H1 (cell line): ENCODE measurements at regions not wholly inside any gene's neighbourhood (a gene's known extent, or its start where the extent isn't known, plus 50 kb on each side); places are given as distances from the start of the nearest gene placed in this dataset.
A peak's percentile ranks its signal among the peaks of the same experiment; 100 is the strongest.

Source experiments
- CTCF ChIA-PET: fragments of 300-600 bp; sonication (Branson Sonifier 250); formaldehyde crosslinking; loops from one replicate; lab custom pipeline; 2021; ENCODE audit not compliant: partially characterized antibody; lab: Charles Lee
- POLR2A ChIA-PET: fragments of 300-600 bp; sonication (Branson Sonifier 250); formaldehyde crosslinking; loops from one replicate; lab custom pipeline; 2021; ENCODE audit warnings: inconsistent platforms; ENCODE audit not compliant: partially characterized antibody; lab: Charles Lee
- DNase-seq, 2 experiments: peaks; one replicate each; pipeline versions ENCODE4 v3.0.0 to v3.0.0-alpha.2; 2010 to 2022; ENCODE audit warnings: low spot score in 2 of 2, low read depth in 1 of 2, mixed read lengths in 1 of 2
- FAIRE-seq: peaks from 2 replicates; lab custom pipeline; 2011; peaks lifted over from hg19 to GRCh38; lab: Jason Lieb, UNC
- H2AFZ ChIP-seq: 2 replicates; pipeline ENCODE4 v1.8.1; 2012; ENCODE audit warnings: low read length, inconsistent platforms
- H2AK5ac ChIP-seq: 2 replicates; pipeline ENCODE4 v1.6.1; 2013; ENCODE audit warnings: low read depth, low read length
- H2BK120ac ChIP-seq: replicated peaks from 2 replicates; pipeline ENCODE3; 2013; ENCODE audit warnings: low read depth, low read length, inconsistent platforms
- H2BK12ac ChIP-seq: 2 replicates; pipeline ENCODE4 v1.6.1; 2013; ENCODE audit warnings: low read depth, low read length
- H2BK15ac ChIP-seq: 2 replicates; pipeline ENCODE4 v1.6.1; 2013; ENCODE audit warnings: low read length
- H2BK20ac ChIP-seq: 2 replicates; pipeline ENCODE4 v1.6.1; 2013; ENCODE audit warnings: low read length
- H2BK5ac ChIP-seq: 2 replicates; pipeline ENCODE4 v1.6.1; 2013; ENCODE audit warnings: low read depth, low read length
- H3K14ac ChIP-seq: 2 replicates; pipeline ENCODE4 v1.6.1; 2013; ENCODE audit warnings: inconsistent platforms; ENCODE audit not compliant: insufficient read length
- H3K18ac ChIP-seq: 2 replicates; pipeline ENCODE4 v1.6.1; 2013; ENCODE audit warnings: low read length; ENCODE audit errors: extremely low read depth
- H3K23ac ChIP-seq: 2 replicates; pipeline ENCODE4 v1.6.1; 2013; ENCODE audit warnings: inconsistent platforms; ENCODE audit not compliant: insufficient read length
- H3K23me2 ChIP-seq: 2 replicates; pipeline ENCODE4 v1.6.1; 2013; ENCODE audit warnings: low read depth, low read length
- H3K27ac ChIP-seq: 2 replicates; pipeline ENCODE4 v1.6.1; 2011; ENCODE audit warnings: low read depth, low read length, inconsistent platforms
- H3K27me3 ChIP-seq, 4 experiments: replicated peaks in 1 of 4; 1 replicate in 1 of 4; 2 replicates in 3 of 4; pipeline versions ENCODE4 v1.6.1 to v1.8.1; 2011 to 2013; ENCODE audit warnings: low read length in 3 of 4, mild to moderate bottlenecking in 3 of 4, inconsistent platforms in 2 of 4, mixed read lengths in 2 of 4, moderate library complexity in 1 of 4; ENCODE audit not compliant: control insufficient read depth in 3 of 4, insufficient read depth in 3 of 4; ENCODE audit errors: extremely low read depth in 1 of 4
- H3K36me3 ChIP-seq, 4 experiments: 2 replicates each; pipeline versions ENCODE4 v1.6.1 to v1.8.1; 2011 to 2013; ENCODE audit warnings: mild to moderate bottlenecking in 4 of 4, low read length in 3 of 4, moderate library complexity in 2 of 4, control low read depth in 1 of 4, inconsistent platforms in 1 of 4; ENCODE audit not compliant: insufficient read depth in 4 of 4, control insufficient read depth in 2 of 4
- H3K4ac ChIP-seq: replicated peaks from 2 replicates; pipeline ENCODE3; 2013; ENCODE audit warnings: low read length, low read depth, mixed read lengths, inconsistent platforms; ENCODE audit not compliant: insufficient read length
- H3K4me1 ChIP-seq, 4 experiments: replicated peaks in 1 of 4; 1 replicate in 1 of 4; 2 replicates in 3 of 4; pipeline versions ENCODE4 v1.6.1 to v1.8.1; 2011 to 2013; ENCODE audit warnings: low read length in 3 of 4, inconsistent platforms in 2 of 4, mixed read lengths in 1 of 4; ENCODE audit not compliant: insufficient read depth in 4 of 4, control insufficient read depth in 3 of 4
- H3K4me2 ChIP-seq, 2 experiments: 2 replicates each; pipeline versions ENCODE4 v1.6.1 to v1.8.1; 2011 to 2013; ENCODE audit warnings: low read depth in 2 of 2, low read length in 2 of 2, control low read depth in 1 of 2, inconsistent platforms in 1 of 2, mild to moderate bottlenecking in 1 of 2; ENCODE audit not compliant: insufficient read depth in 1 of 2
- H3K4me3 ChIP-seq, 4 experiments: fragments of 200-600, 300-600 bp in 1 of 4; sonication (generic), shearing (Covaris generic), sonication (Bioruptor Twin) in 1 of 4; 2 replicates each; pipeline versions ENCODE4 v1.5.1 to v1.8.1; 2011 to 2016; ENCODE audit warnings: low read length in 4 of 4, low read depth in 3 of 4, control low read depth in 2 of 4, inconsistent platforms in 2 of 4, mild to moderate bottlenecking in 2 of 4, mixed read lengths in 1 of 4, moderate library complexity in 1 of 4; ENCODE audit not compliant: insufficient read depth in 2 of 4; ENCODE audit errors: extremely low read depth in 1 of 4
- H3K56ac ChIP-seq: replicated peaks from 2 replicates; pipeline ENCODE3; 2013; ENCODE audit warnings: low read depth, mild to moderate bottlenecking, mixed read lengths, low read length, inconsistent platforms; ENCODE audit not compliant: insufficient read length
- H3K79me1 ChIP-seq: 2 replicates; pipeline ENCODE4 v1.6.1; 2013; ENCODE audit warnings: low read depth, low read length, control low read depth
- H3K79me2 ChIP-seq, 2 experiments: 2 replicates each; pipeline versions ENCODE4 v1.6.1 to v1.8.1; 2012 to 2013; ENCODE audit warnings: low read length in 2 of 2, mild to moderate bottlenecking in 2 of 2, inconsistent platforms in 1 of 2; ENCODE audit not compliant: insufficient read depth in 2 of 2, control insufficient read depth in 1 of 2
- H3K9ac ChIP-seq, 4 experiments: replicated peaks in 1 of 4; 1 replicate in 1 of 4; 2 replicates in 3 of 4; pipeline versions ENCODE4 v1.6.1 to v1.8.1; 2011 to 2013; ENCODE audit warnings: low read depth in 3 of 4, low read length in 3 of 4, control low read depth in 2 of 4, mild to moderate bottlenecking in 2 of 4, moderate library complexity in 2 of 4, inconsistent platforms in 1 of 4; ENCODE audit errors: extremely low read depth in 1 of 4
- H3K9me3 ChIP-seq, 2 experiments: 2 replicates each; pipeline versions ENCODE4 v1.6.1 to v1.8.1; 2012 to 2013; ENCODE audit warnings: mild to moderate bottlenecking in 2 of 2, moderate library complexity in 2 of 2, control low read depth in 1 of 2, inconsistent platforms in 1 of 2, low read depth in 1 of 2, low read length in 1 of 2, mixed read lengths in 1 of 2; ENCODE audit not compliant: insufficient read depth in 2 of 2
- H4K20me1 ChIP-seq, 2 experiments: replicated peaks in 1 of 2; 2 replicates each; pipeline versions ENCODE3 to v1.8.1; 2011 to 2013; ENCODE audit warnings: inconsistent platforms in 2 of 2, low read length in 2 of 2, mild to moderate bottlenecking in 1 of 2; ENCODE audit not compliant: insufficient read depth in 2 of 2, control insufficient read depth in 1 of 2
- H4K5ac ChIP-seq: 2 replicates; pipeline ENCODE4 v1.6.1; 2013; ENCODE audit warnings: low read length, low read depth, mixed read lengths, inconsistent platforms; ENCODE audit not compliant: insufficient read length
- H4K8ac ChIP-seq: 2 replicates; pipeline ENCODE4 v1.8.0; 2013; ENCODE audit warnings: mild to moderate bottlenecking, moderate library complexity, low read length, inconsistent platforms; ENCODE audit not compliant: insufficient read depth; ENCODE audit errors: extremely low read depth
- H4K91ac ChIP-seq: replicated peaks from 2 replicates; pipeline ENCODE3; 2013; ENCODE audit warnings: low read length, mixed read lengths, inconsistent platforms; ENCODE audit not compliant: insufficient read length
- EP300 ChIP-seq, 2 experiments: IDR thresholded peaks; 1 replicate in 1 of 2; 2 replicates in 1 of 2; pipeline ENCODE4 v1.6.1; 2011 to 2012; ENCODE audit warnings: low read depth in 2 of 2, low read length in 2 of 2, mild to moderate bottlenecking in 2 of 2, borderline replicate concordance in 1 of 2, inconsistent platforms in 1 of 2, moderate library complexity in 1 of 2
- EZH2 ChIP-seq: fragments of 200-600 bp; sonication (generic); IDR thresholded peaks from 2 replicates; pipeline ENCODE4 v1.7.1; 2012; ENCODE audit warnings: low read depth, mild to moderate bottlenecking, moderate library complexity, low read length, inconsistent platforms; ENCODE audit not compliant: severe bottlenecking
- FOSL1 ChIP-seq: IDR thresholded peaks from 2 replicates; pipeline ENCODE4 v1.6.1; 2011; ENCODE audit warnings: mild to moderate bottlenecking, low read depth, low read length, moderate library complexity; ENCODE audit not compliant: insufficient read depth
- GTF2F1 ChIP-seq: IDR thresholded peaks from 2 replicates; pipeline ENCODE4 v1.6.1; 2012; ENCODE audit warnings: low read depth, low read length, improper control_type of control experiment, borderline replicate concordance
- JUN ChIP-seq: IDR thresholded peaks from 2 replicates; pipeline ENCODE4 v1.6.1; 2011; ENCODE audit warnings: low read depth, mild to moderate bottlenecking, improper control_type of control experiment, low read length
- JUND ChIP-seq: IDR thresholded peaks from 2 replicates; pipeline ENCODE4 v1.6.1; 2011; ENCODE audit warnings: mild to moderate bottlenecking, improper control_type of control experiment, low read length
- NRF1 ChIP-seq: IDR thresholded peaks from 2 replicates; pipeline ENCODE4 v1.6.1; 2011; ENCODE audit warnings: mild to moderate bottlenecking, low read depth, low read length, improper control_type of control experiment
- PHF8 ChIP-seq: fragments of 200-600 bp; sonication (generic); conservative IDR thresholded peaks from 2 replicates; pipeline ENCODE4 v1.7.1; 2012; ENCODE audit warnings: low read depth, mild to moderate bottlenecking, inconsistent platforms, low read length, moderate library complexity
- RAD21 ChIP-seq, 2 experiments: IDR thresholded peaks in 1 of 2; conservative IDR thresholded peaks in 1 of 2; 2 replicates each; pipeline ENCODE4 v1.6.1; 2011; ENCODE audit warnings: low read depth in 2 of 2, low read length in 2 of 2, improper control_type of control experiment in 1 of 2, inconsistent platforms in 1 of 2, mild to moderate bottlenecking in 1 of 2, moderate library complexity in 1 of 2
- RXRA ChIP-seq: IDR thresholded peaks from 2 replicates; pipeline ENCODE4 v1.6.1; 2011; ENCODE audit warnings: low read depth, mild to moderate bottlenecking, low read length, moderate library complexity; ENCODE audit not compliant: insufficient read depth
- SP2 ChIP-seq: IDR thresholded peaks from 2 replicates; pipeline ENCODE4 v1.6.1; 2012; ENCODE audit warnings: mild to moderate bottlenecking, low read length, inconsistent platforms
- SRF ChIP-seq: IDR thresholded peaks from 2 replicates; pipeline ENCODE4 v1.6.1; 2011; ENCODE audit warnings: mild to moderate bottlenecking, low read depth, low read length, moderate library complexity
- SUZ12 ChIP-seq: fragments of 200-600 bp; sonication (generic); IDR thresholded peaks from 2 replicates; pipeline ENCODE4 v1.6.1; 2012; ENCODE audit warnings: mild to moderate bottlenecking, inconsistent platforms, low read length, moderate library complexity, mixed read lengths
- ZNF274 ChIP-seq: IDR thresholded peaks from 2 replicates; pipeline ENCODE4 v1.7.0; 2012; ENCODE audit warnings: low read length, borderline replicate concordance; ENCODE audit errors: extremely low read depth
- WGBS, 2 experiments: shearing (Covaris generic) in 1 of 2; methylation state at CpG; one replicate each; pipeline versions ENCODE4 v1.1.6 to v1.1.7; 2013 to 2015; ENCODE audit warnings: low lambda C conversion rate in 2 of 2, mixed read lengths in 2 of 2, inconsistent platforms in 1 of 2, low coverage in 1 of 2, missing lambda C conversion rate in 1 of 2; ENCODE audit not compliant: insufficient replicate concordance in 2 of 2, insufficient coverage in 1 of 2, insufficient read length in 1 of 2; ENCODE audit errors: extremely low coverage in 1 of 2, missing lambda C conversion rate in 1 of 2; 5-methylcytosine and 5-hydroxymethylcytosine counted together

GRCh38 chr16:6374821-6375220, 957.8 kb upstream of the RBFOX1 start:
- Histone ChIP-seq H3K9me3 (no peaks in the 10 kb centered on the region), H3K18ac (no peak overlapping the region), H2BK20ac (no peak overlapping the region), H3K27me3 (no peaks in the 10 kb centered on the region), H3K23ac (no peak overlapping the region), H3K4ac (no peak overlapping the region), H3K79me2 (no peaks in the 10 kb centered on the region), H2BK120ac (no peak overlapping the region), H2BK15ac (no peak overlapping the region), H2BK5ac (no peak overlapping the region), H4K8ac (no peak overlapping the region), H2BK12ac (0 out of 2 replicates have a peak overlapping the region, but pooled peaks have one; percentile 51), H3K79me1 (no peaks in the 10 kb centered on the region), H3K4me2 (no peak overlapping the region), H3K9ac (no peak overlapping the region), H3K23me2 (peaks cover 19% of the 10 kb centered on the region; the same call in 1 of the 2 replicates), H3K27ac (no peak overlapping the region), H2AK5ac (no peak overlapping the region), H2AFZ (0 out of 2 replicates have a peak overlapping the region, but pooled peaks have one; percentile 44), H4K20me1 (no peaks in the 10 kb centered on the region), H3K36me3 (no peaks in the 10 kb centered on the region), H4K5ac (no peak overlapping the region), H3K14ac (no peak overlapping the region), H4K91ac (peak overlapping the region; percentile 63), H3K56ac (no peak overlapping the region), H3K4me1 (peaks cover 4 to 18% (median 9%) of the 10 kb centered on the region in 4 experiments; a peak in 6 of 7 replicates), H3K4me3 (no peak overlapping the region)
- FAIRE-seq (peak; percentile 19), DNase-seq (no peak)
- POLR2A ChIA-PET: no interaction called here
- WGBS, 2 experiments: 43% methylated on average over 3 of the region's 3 CpGs; no CpG with 5 or more reads in 1 of the 2 experiments
- CTCF ChIA-PET: interaction anchor here (0.6 kb wide), 1 partner anchor 946 kb away, joined by 4 read pairs; no protein-coding TSS in a partner anchor
- no peak for TF ChIP-seq SP2
- TF ChIP-seq EZH2: no peak
- no peak for TF ChIP-seq SRF
- no peak for TF ChIP-seq JUND
- no peak for TF ChIP-seq FOSL1
- TF ChIP-seq GTF2F1: no peak
- TF ChIP-seq JUN: no peak
- no peak for TF ChIP-seq PHF8
- TF ChIP-seq ZNF274: no peak
- TF ChIP-seq RXRA: no peak
- no peak for TF ChIP-seq RAD21 (IDR thresholded peaks at IDR 0.05 in 1 of 2, conservative IDR thresholded peaks at IDR 0.05 in 1 of 2; ENCODE audit: low read depth in 2 of 2, low read length in 2 of 2)
- no peak for TF ChIP-seq SUZ12
- TF ChIP-seq NRF1: no peak
- TF ChIP-seq EP300 (IDR thresholded peaks at IDR 0.05; ENCODE audit: borderline replicate concordance in 1 of 2, low read depth in 2 of 2, low read length in 2 of 2): no peak
